ENCODE measurements at regions not wholly inside any gene's neighbourhood (a gene's known extent, or its start where the extent isn't known, plus 50 kb on each side); places are given as distances from the start of the nearest gene placed in this dataset.

- DNase-seq (ENCODE audit: low read depth in 1 of 2, low spot score in 1 of 2): no peak
- no peak for ATAC-seq
- no peak for FAIRE-seq
- Histone ChIP-seq H3K27ac (no peak overlapping the region), H3K9me3 (no peaks in the 10 kb centered on the region), H3K4me3 (no peak overlapping the region), H3K4me2 (no peak overlapping the region), H3K4me1 (no peaks in the 10 kb centered on the region)
- CTCF ChIA-PET: interaction anchor here (0.6 kb wide), 1 partner anchor 447 kb away, joined by 3 read pairs; no protein-coding TSS in a partner anchor
- POLR2A ChIA-PET: no interaction called here
- 33% methylated on average over 9 of the region's 9 CpGs for WGBS (ENCODE audit: missing lambda C conversion rate)
- TF ChIP-seq JUN (IDR thresholded peaks at IDR 0.05) (no peak), PHF8 (IDR thresholded peaks at IDR 0.05; ENCODE audit: borderline replicate concordance, low read depth) (no peak), CTCF (IDR thresholded peaks at IDR 0.05) (no peak), EP300 (IDR thresholded peaks at IDR 0.05) (no peak), NR3C1 (IDR thresholded peaks at IDR 0.05) (no peak), NPAS2 (CRISPR knock-in tag; IDR thresholded peaks at IDR 0.05; ENCODE audit: borderline replicate concordance) (no peak), PBX3 (IDR thresholded peaks at IDR 0.05) (no peak), RAD21 (conservative IDR thresholded peaks at IDR 0.05 in 1 of 2, IDR thresholded peaks at IDR 0.05 in 1 of 2) (no peak), ELK1 (IDR thresholded peaks at IDR 0.05; ENCODE audit: low read depth, low read length) (no peak), CHD4 (IDR thresholded peaks at IDR 0.05; ENCODE audit: borderline replicate concordance) (no peak), JUNB (IDR thresholded peaks at IDR 0.05) (no peak), REST (IDR thresholded peaks at IDR 0.05) (no peak), TFCP2L1 (CRISPR knock-in tag; IDR thresholded peaks at IDR 0.05) (no peak), FOSB (CRISPR knock-in tag; IDR thresholded peaks at IDR 0.05) (no peak), RFX5 (IDR thresholded peaks at IDR 0.05) (no peak), ZFP36 (IDR thresholded peaks at IDR 0.05; ENCODE audit: borderline replicate concordance, partially characterized antibody) (no peak), MYC (IDR thresholded peaks at IDR 0.05; ENCODE audit: borderline replicate concordance, low read length) (no peak), RCOR1 (IDR thresholded peaks at IDR 0.05; ENCODE audit: low read depth, low read length) (no peak), HOXA7 (CRISPR knock-in tag; IDR thresholded peaks at IDR 0.05) (no peak)
These were observed 287.5 kb upstream of the IRX1 start for GRCh38 chr5:3307982-3308621.

GRCh38 chr5:3305432-3305831, 290.2 kb upstream of the IRX1 start:
- DNase-seq (ENCODE audit: low read depth in 1 of 2, low spot score in 1 of 2) (no peak), FAIRE-seq (no peak), ATAC-seq (no peak)
- 35% methylated on average over 27 of the region's 29 CpGs for WGBS (ENCODE audit: missing lambda C conversion rate)
- ChIA-PET POLR2A (no interaction called here), CTCF (no interaction called here)
- Histone ChIP-seq H3K9me3 (no peaks in the 10 kb centered on the region), H3K4me3 (no peak overlapping the region), H3K27ac (no peak overlapping the region), H3K4me2 (no peak overlapping the region), H3K4me1 (no peaks in the 10 kb centered on the region)
- no peak for TF ChIP-seq CEBPB (IDR thresholded peaks at IDR 0.05)
- no peak for TF ChIP-seq CHD2 (IDR thresholded peaks at IDR 0.05; ENCODE audit: low read length, partially characterized antibody)
- no peak for TF ChIP-seq HOXB13 (CRISPR knock-in tag; IDR thresholded peaks at IDR 0.05; ENCODE audit: low read depth)
- TF ChIP-seq JUNB (IDR thresholded peaks at IDR 0.05): no peak
- no peak for TF ChIP-seq ZC3H11A (IDR thresholded peaks at IDR 0.05)
- no peak for TF ChIP-seq POLR2A (IDR thresholded peaks at IDR 0.05; ENCODE audit: low read length)
- no peak for TF ChIP-seq RFX5 (IDR thresholded peaks at IDR 0.05)
- no peak for TF ChIP-seq HOXB5 (CRISPR knock-in tag; IDR thresholded peaks at IDR 0.05)
- no peak for TF ChIP-seq FOSL2 (IDR thresholded peaks at IDR 0.05)
- no peak for TF ChIP-seq FOSL2 (CRISPR knock-in tag; IDR thresholded peaks at IDR 0.05)

Measured in A549 (cell line).